NCI-H1694 treated with DMSO at 0.1 percent for 48 hours (cell line): ENCODE measurements at regions not wholly inside any gene's neighbourhood (a gene's known extent, or its start where the extent isn't known, plus 50 kb on each side); places are given as distances from the start of the nearest gene placed in this dataset.

Experiments used
- DNase-seq: peaks from one replicate; lab custom pipeline; 2025; lab: John Stamatoyannopoulos, UW

- no peak for DNase-seq
These were observed 265.8 kb upstream of the FLRT2 start for GRCh38 chr14:85263916-85264675.

GRCh38 chr14:85273099-85273677 is 256.8 kb upstream of the FLRT2 start:
- no peak for DNase-seq

- no peak for DNase-seq
These were observed 256.0 kb upstream of the FLRT2 start for GRCh38 chr14:85273952-85274351.

GRCh38 chr14:85276161-85276978 is 253.6 kb upstream of the FLRT2 start:
- no peak for DNase-seq

GRCh38 chr14:85276979-85277228 is 253.0 kb upstream of the FLRT2 start:
- DNase-seq = no peak

- no peak for DNase-seq
These were observed 250.5 kb upstream of the FLRT2 start for GRCh38 chr14:85279407-85279806.

- DNase-seq = no peak
These were observed 249.9 kb upstream of the FLRT2 start for GRCh38 chr14:85280074-85280473.

- no peak for DNase-seq
These were observed 248.0 kb upstream of the FLRT2 start for GRCh38 chr14:85281921-85282320.

- DNase-seq = no peak
These were observed 241.9 kb upstream of the FLRT2 start for GRCh38 chr14:85288041-85288440.

GRCh38 chr14:85291731-85292130 is 238.2 kb upstream of the FLRT2 start:
- DNase-seq = no peak

- no peak for DNase-seq
These were observed 236.2 kb upstream of the FLRT2 start for GRCh38 chr14:85293612-85294234.

GRCh38 chr14:85295318-85295717 is 234.6 kb upstream of the FLRT2 start:
- DNase-seq = no peak

GRCh38 chr14:85296456-85297210 is 233.3 kb upstream of the FLRT2 start:
- DNase-seq = no peak

GRCh38 chr14:85300107-85300506 is 229.8 kb upstream of the FLRT2 start:
- no peak for DNase-seq

GRCh38 chr14:85301506-85301905 is 228.4 kb upstream of the FLRT2 start:
- no peak for DNase-seq

GRCh38 chr14:85306024-85306423 is 223.9 kb upstream of the FLRT2 start:
- no peak for DNase-seq

GRCh38 chr14:85308531-85309300 is 221.2 kb upstream of the FLRT2 start:
- peak; percentile 45 for DNase-seq

GRCh38 chr14:85310491-85311272 is 219.3 kb upstream of the FLRT2 start:
- DNase-seq = no peak

GRCh38 chr14:85313560-85314207 is 216.3 kb upstream of the FLRT2 start:
- no peak for DNase-seq

GRCh38 chr14:85315290-85315689 is 214.7 kb upstream of the FLRT2 start:
- DNase-seq = no peak
